ENCODE measurements at regions not wholly inside any gene's neighbourhood (a gene's known extent, or its start where the extent isn't known, plus 50 kb on each side); places are given as distances from the start of the nearest gene placed in this dataset.

- no peak for TF ChIP-seq CTCF (IDR thresholded peaks at IDR 0.05; ENCODE audit: extremely low read depth, low read depth, low read length)
- Histone ChIP-seq H3K36me3 (ENCODE audit: insufficient read depth, low read length) (no peaks in the 10 kb centered on the region), H4K20me1 (ENCODE audit: insufficient read depth, low read length) (no peaks in the 10 kb centered on the region), H3K9me3 (ENCODE audit: low read depth, low read length) (no peaks in the 10 kb centered on the region), H2AFZ (ENCODE audit: low read length) (no peak overlapping the region), H3K27me3 (ENCODE audit: insufficient read depth, low read length) (no peaks in the 10 kb centered on the region), H3K4me3 (ENCODE audit: insufficient read depth, low read length) (no peak overlapping the region), H3K4me2 (ENCODE audit: insufficient read depth, low read length) (no peak overlapping the region), H3K27ac (ENCODE audit: low read depth, low read length) (no peak overlapping the region), H3K4me1 (ENCODE audit: insufficient read depth, low read length) (no peaks in the 10 kb centered on the region), H3K79me2 (ENCODE audit: insufficient read depth, low read length) (no peaks in the 10 kb centered on the region)
- no peak for DNase-seq (ENCODE audit: insufficient read length, low spot score, missing footprints)
These were observed 316.6 kb upstream of the RTL1 start for GRCh38 chr14:101219896-101220703.

DNA sequence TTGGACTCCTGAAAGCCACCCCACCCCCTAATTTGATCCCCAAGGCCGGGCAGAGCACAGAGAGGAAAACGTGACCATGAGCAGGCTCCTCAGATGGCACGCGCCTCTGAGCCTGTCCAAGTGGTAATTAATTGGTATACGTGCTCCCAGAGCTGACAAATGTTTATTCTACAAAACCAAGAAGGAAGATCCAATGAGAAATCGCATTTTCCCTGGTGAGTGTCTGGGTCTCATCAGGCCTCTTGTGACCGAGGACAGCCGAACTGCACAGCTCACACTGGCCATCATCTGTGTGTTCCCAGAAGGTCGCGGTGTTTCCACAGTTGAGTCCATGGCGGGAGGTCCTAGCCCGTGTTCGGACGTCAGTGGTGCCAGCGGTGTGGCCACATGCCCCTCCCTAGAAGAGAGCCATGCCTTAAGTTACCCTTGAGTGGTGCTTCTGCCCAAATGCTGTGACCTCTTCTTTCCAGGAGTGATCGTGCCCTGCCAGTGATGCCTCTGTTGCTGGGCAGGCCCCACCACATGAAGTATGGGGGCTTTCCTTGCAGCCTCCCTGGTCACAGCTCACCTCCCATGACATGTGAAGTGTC, 317.5 kb upstream of the RTL1 start:
- H3K4me3 ChIP-seq (ENCODE audit: insufficient read depth, low read length), result no peak overlapping the region
- H3K27me3 ChIP-seq (ENCODE audit: insufficient read depth, low read length), result no peaks in the 10 kb centered on the region
- no peak for TF ChIP-seq CTCF (IDR thresholded peaks at IDR 0.05; ENCODE audit: extremely low read depth, low read depth, low read length)
- H3K27ac ChIP-seq (ENCODE audit: low read depth, low read length), result no peak overlapping the region
- no peaks in the 10 kb centered on the region for H3K9me3 ChIP-seq (ENCODE audit: low read depth, low read length)
- H3K4me2 ChIP-seq (ENCODE audit: insufficient read depth, low read length), result no peak overlapping the region
- no peaks in the 10 kb centered on the region for H4K20me1 ChIP-seq (ENCODE audit: insufficient read depth, low read length)
- DNase-seq (ENCODE audit: insufficient read length, low spot score, missing footprints), result no peak
- H2AFZ ChIP-seq (ENCODE audit: low read length), result no peak overlapping the region
- no peaks in the 10 kb centered on the region for H3K36me3 ChIP-seq (ENCODE audit: insufficient read depth, low read length)
- H3K4me1 ChIP-seq (ENCODE audit: insufficient read depth, low read length), result no peaks in the 10 kb centered on the region
- no peaks in the 10 kb centered on the region for H3K79me2 ChIP-seq (ENCODE audit: insufficient read depth, low read length)

- no peak for TF ChIP-seq CTCF (IDR thresholded peaks at IDR 0.05; ENCODE audit: extremely low read depth, low read depth, low read length)
- H3K27ac ChIP-seq (ENCODE audit: low read depth, low read length), result no peak overlapping the region
- no peak overlapping the region for H2AFZ ChIP-seq (ENCODE audit: low read length)
- H3K9me3 ChIP-seq (ENCODE audit: low read depth, low read length), result no peaks in the 10 kb centered on the region
- no peaks in the 10 kb centered on the region for H3K4me1 ChIP-seq (ENCODE audit: insufficient read depth, low read length)
- H3K27me3 ChIP-seq (ENCODE audit: insufficient read depth, low read length), result no peaks in the 10 kb centered on the region
- DNase-seq (ENCODE audit: insufficient read length, low spot score, missing footprints), result no peak
- no peaks in the 10 kb centered on the region for H3K36me3 ChIP-seq (ENCODE audit: insufficient read depth, low read length)
- H3K79me2 ChIP-seq (ENCODE audit: insufficient read depth, low read length), result no peaks in the 10 kb centered on the region
- H4K20me1 ChIP-seq (ENCODE audit: insufficient read depth, low read length), result no peaks in the 10 kb centered on the region
- H3K4me3 ChIP-seq (ENCODE audit: insufficient read depth, low read length), result no peak overlapping the region
- H3K4me2 ChIP-seq (ENCODE audit: insufficient read depth, low read length), result no peak overlapping the region
These were observed 318.1 kb upstream of the RTL1 start for GRCh38 chr14:101221549-101222160.
